ENCODE measurements at regions not wholly inside any gene's neighbourhood (a gene's known extent, or its start where the extent isn't known, plus 50 kb on each side); places are given as distances from the start of the nearest gene placed in this dataset.

- Mint-ChIP-seq H3K27ac (no peak overlapping the region), H3K4me1 (ENCODE audit: low read depth in 2 of 2) (no peaks in the 10 kb centered on the region), H3K9me3 (peaks cover 10% of the 10 kb centered on the region), H3K27me3 (peaks cover 3 to 7% of the 10 kb centered on the region in 2 donors), H3K4me3 (no peak overlapping the region), H3K36me3 (no peaks in the 10 kb centered on the region)
- DNase-seq (ENCODE audit: low spot score), result no peak
- no peak for ATAC-seq
These were observed 318.9 kb upstream of the HTR2A start for GRCh38 chr13:47215736-47216135.

- ATAC-seq (no peak), DNase-seq (ENCODE audit: low spot score) (no peak)
- no peaks in the 10 kb centered on the region for H3K4me1 Mint-ChIP-seq (ENCODE audit: low read depth in 2 of 2)
- no peak overlapping the region for H3K4me3 Mint-ChIP-seq
- H3K9me3 Mint-ChIP-seq, result peaks cover 11% of the 10 kb centered on the region
- H3K27me3 Mint-ChIP-seq, result peaks cover 3 to 8% of the 10 kb centered on the region in 2 donors
- no peaks in the 10 kb centered on the region for H3K36me3 Mint-ChIP-seq
- H3K27ac Mint-ChIP-seq, result no peak overlapping the region
These were observed 316.2 kb upstream of the HTR2A start for GRCh38 chr13:47213047-47213446.

- H3K27ac Mint-ChIP-seq, result no peak overlapping the region
- no peak overlapping the region for H3K4me3 Mint-ChIP-seq
- no peaks in the 10 kb centered on the region for H3K36me3 Mint-ChIP-seq
- H3K4me1 Mint-ChIP-seq (ENCODE audit: low read depth in 2 of 2), result no peaks in the 10 kb centered on the region
- H3K27me3 Mint-ChIP-seq, result peaks cover 3 to 8% of the 10 kb centered on the region in 2 donors
- ATAC-seq (no peak), DNase-seq (ENCODE audit: low spot score) (no peak)
- H3K9me3 Mint-ChIP-seq, result peaks cover 11% of the 10 kb centered on the region
These were observed 314.3 kb upstream of the HTR2A start for GRCh38 chr13:47211106-47211505.

GRCh38 chr13:47206111-47206510, 309.3 kb upstream of the HTR2A start:
- H3K4me1 Mint-ChIP-seq (ENCODE audit: low read depth in 2 of 2), result no peaks in the 10 kb centered on the region
- ATAC-seq, result no peak

GRCh38 chr13:47190696-47191305, 293.9 kb upstream of the HTR2A start:
- Mint-ChIP-seq H3K4me1 (ENCODE audit: low read depth in 2 of 2) (no peaks in the 10 kb centered on the region), H3K36me3 (no peaks in the 10 kb centered on the region), H3K9me3 (peaks cover 7% of the 10 kb centered on the region), H3K4me3 (no peak overlapping the region), H3K27me3 (peaks cover 0 to 7% of the 10 kb centered on the region in 2 donors), H3K27ac (no peak overlapping the region)
- no peak for DNase-seq (ENCODE audit: low spot score)
- no peak for ATAC-seq

More at GRCh38 chr13:47206111-47206510, 309.3 kb upstream of the HTR2A start:
- Mint-ChIP-seq H3K4me3 (no peak overlapping the region), H3K27ac (no peak overlapping the region), H3K36me3 (no peaks in the 10 kb centered on the region), H3K27me3 (peaks cover 3 to 5% of the 10 kb centered on the region in 2 donors), H3K9me3 (peaks cover 10% of the 10 kb centered on the region)
- no peak for DNase-seq (ENCODE audit: low spot score)

- no peak for DNase-seq (ENCODE audit: low spot score)
- Mint-ChIP-seq H3K27ac (no peak overlapping the region), H3K9me3 (peaks cover 7% of the 10 kb centered on the region), H3K27me3 (peaks cover 0 to 7% of the 10 kb centered on the region in 2 donors), H3K4me3 (no peak overlapping the region), H3K36me3 (no peaks in the 10 kb centered on the region), H3K4me1 (ENCODE audit: low read depth in 2 of 2) (no peaks in the 10 kb centered on the region)
- ATAC-seq, result no peak
These were observed 291.9 kb upstream of the HTR2A start for GRCh38 chr13:47188802-47189201.

GRCh38 chr13:47186471-47186870, 289.6 kb upstream of the HTR2A start:
- ATAC-seq, result no peak
- no peak for DNase-seq (ENCODE audit: low spot score)
- Mint-ChIP-seq H3K9me3 (peaks cover 9% of the 10 kb centered on the region), H3K27ac (no peak overlapping the region), H3K4me1 (ENCODE audit: low read depth in 2 of 2) (no peaks in the 10 kb centered on the region), H3K27me3 (peaks cover 2 to 7% of the 10 kb centered on the region in 2 donors), H3K36me3 (no peaks in the 10 kb centered on the region), H3K4me3 (no peak overlapping the region)

GRCh38 chr13:47184321-47184720, 287.5 kb upstream of the HTR2A start:
- peaks cover 6% of the 10 kb centered on the region for H3K9me3 Mint-ChIP-seq
- no peak overlapping the region for H3K27ac Mint-ChIP-seq
- no peaks in the 10 kb centered on the region for H3K4me1 Mint-ChIP-seq (ENCODE audit: low read depth in 2 of 2)
- H3K36me3 Mint-ChIP-seq, result no peaks in the 10 kb centered on the region
- no peak for ATAC-seq
- no peak for DNase-seq (ENCODE audit: low spot score)
- H3K4me3 Mint-ChIP-seq, result no peak overlapping the region
- H3K27me3 Mint-ChIP-seq, result peaks cover 2 to 7% of the 10 kb centered on the region in 2 donors

- Mint-ChIP-seq H3K9me3 (peaks cover 2% of the 10 kb centered on the region), H3K27ac (no peak overlapping the region), H3K36me3 (no peaks in the 10 kb centered on the region), H3K4me3 (no peak overlapping the region), H3K4me1 (ENCODE audit: low read depth in 2 of 2) (no peaks in the 10 kb centered on the region), H3K27me3 (peaks cover 2 to 6% of the 10 kb centered on the region in 2 donors)
- DNase-seq (ENCODE audit: low spot score) (no peak), ATAC-seq (no peak)
These were observed 282.5 kb upstream of the HTR2A start for GRCh38 chr13:47179321-47179720.

- no peak overlapping the region for H3K27ac Mint-ChIP-seq
- ATAC-seq (peak in 1 of 2 donors; percentile 13), DNase-seq (ENCODE audit: low spot score) (no peak)
- H3K36me3 Mint-ChIP-seq, result no peaks in the 10 kb centered on the region
- peaks cover 2 to 6% of the 10 kb centered on the region in 2 donors for H3K27me3 Mint-ChIP-seq
- H3K4me3 Mint-ChIP-seq, result no peak overlapping the region
- H3K4me1 Mint-ChIP-seq (ENCODE audit: low read depth in 2 of 2), result no peaks in the 10 kb centered on the region
- peaks cover 2% of the 10 kb centered on the region for H3K9me3 Mint-ChIP-seq
These were observed 281.5 kb upstream of the HTR2A start for GRCh38 chr13:47178090-47178950.

GRCh38 chr13:47175172-47175866, 278.5 kb upstream of the HTR2A start:
- ATAC-seq, result no peak
- H3K4me1 Mint-ChIP-seq (ENCODE audit: low read depth in 2 of 2), result no peaks in the 10 kb centered on the region
- no peak overlapping the region for H3K4me3 Mint-ChIP-seq
- no peaks in the 10 kb centered on the region for H3K36me3 Mint-ChIP-seq
- H3K27me3 Mint-ChIP-seq, result peaks cover 0 to 6% of the 10 kb centered on the region in 2 donors
- no peaks in the 10 kb centered on the region for H3K9me3 Mint-ChIP-seq
- DNase-seq (ENCODE audit: low spot score), result no peak
- no peak overlapping the region for H3K27ac Mint-ChIP-seq

- H3K4me3 Mint-ChIP-seq, result no peak overlapping the region
- no peak for ATAC-seq
- H3K27me3 Mint-ChIP-seq, result peaks cover 0 to 6% of the 10 kb centered on the region in 2 donors
- no peaks in the 10 kb centered on the region for H3K36me3 Mint-ChIP-seq
- no peak overlapping the region for H3K27ac Mint-ChIP-seq
- no peak for DNase-seq (ENCODE audit: low spot score)
- no peaks in the 10 kb centered on the region for H3K9me3 Mint-ChIP-seq
- no peaks in the 10 kb centered on the region for H3K4me1 Mint-ChIP-seq (ENCODE audit: low read depth in 2 of 2)
These were observed 274.1 kb upstream of the HTR2A start for GRCh38 chr13:47170971-47171370.

GRCh38 chr13:47168618-47169017, 271.8 kb upstream of the HTR2A start:
- H3K27ac Mint-ChIP-seq, result no peak overlapping the region

GRCh38 chr13:47168066-47168465, 271.2 kb upstream of the HTR2A start:
- no peak for DNase-seq (ENCODE audit: low spot score)
- no peak overlapping the region for H3K4me3 Mint-ChIP-seq
- no peaks in the 10 kb centered on the region for H3K4me1 Mint-ChIP-seq (ENCODE audit: low read depth in 2 of 2)
- no peaks in the 10 kb centered on the region for H3K27me3 Mint-ChIP-seq
- no peak for ATAC-seq
- no peaks in the 10 kb centered on the region for H3K36me3 Mint-ChIP-seq
- H3K27ac Mint-ChIP-seq, result no peak overlapping the region
- H3K9me3 Mint-ChIP-seq, result no peaks in the 10 kb centered on the region

More at GRCh38 chr13:47168618-47169017, 271.8 kb upstream of the HTR2A start:
- no peaks in the 10 kb centered on the region for H3K36me3 Mint-ChIP-seq
- DNase-seq (ENCODE audit: low spot score) (no peak), ATAC-seq (no peak)
- no peaks in the 10 kb centered on the region for H3K27me3 Mint-ChIP-seq
- H3K9me3 Mint-ChIP-seq, result no peaks in the 10 kb centered on the region
- no peak overlapping the region for H3K4me3 Mint-ChIP-seq
- H3K4me1 Mint-ChIP-seq (ENCODE audit: low read depth in 2 of 2), result no peaks in the 10 kb centered on the region

All from natural killer cell treated with Interleukin-12 subunit alpha and Interleukin-12 subunit beta and Interleukin-15 and Interleukin-18, amount 100 ng/mL, for 72 hours (primary cell).